SK-N-SH (cell line): ENCODE measurements at regions not wholly inside any gene's neighbourhood (a gene's known extent, or its start where the extent isn't known, plus 50 kb on each side); places are given as distances from the start of the nearest gene placed in this dataset.
A peak's percentile ranks its signal among the peaks of the same experiment; 100 is the strongest.

Experiments
- CTCF ChIA-PET: fragments of 300-600, 350-600 bp; formaldehyde crosslinking; extraction: SDS; loops from one replicate; lab custom pipeline; 2021; lab: Yijun Ruan, JAX
- POLR2A ChIA-PET: fragments of 350-600 bp; sonication (Branson Sonifier 250); formaldehyde crosslinking; extraction: SDS; loops from one replicate; lab custom pipeline; 2020; ENCODE audit warnings: antibody characterized with exemption, inconsistent platforms; lab: Yijun Ruan, JAX
- DNase-seq: peaks from one replicate; pipeline ENCODE4 v3.0.0; 2012
- H2AFZ ChIP-seq: fragments of 200-600 bp; sonication (generic); 2 replicates; pipeline ENCODE4 v1.8.1; 2016; ENCODE audit warnings: antibody characterized with exemption, mild to moderate bottlenecking, low read depth
- H3F3A ChIP-seq: fragments of 200-600 bp; sonication (generic); replicated peaks from 2 replicates; pipeline ENCODE3; 2016; ENCODE audit warnings: antibody characterized with exemption, mild to moderate bottlenecking; ENCODE audit not compliant: insufficient read depth
- H3K27ac ChIP-seq, 2 experiments: fragments of 200-500 bp in 1 of 2; fragments of 200-600 bp in 1 of 2; sonication (Bioruptor generic) in 1 of 2; sonication (generic), shearing (Covaris generic) in 1 of 2; 2 replicates each; pipeline versions ENCODE4 v1.5.1 to v1.6.1; 2014 to 2016; ENCODE audit warnings: low read depth in 2 of 2, inconsistent platforms in 1 of 2, low read length in 1 of 2, mild to moderate bottlenecking in 1 of 2, mixed read lengths in 1 of 2
- H3K27me3 ChIP-seq: fragments of 200-600 bp; sonication (generic), shearing (Covaris generic); 2 replicates; pipeline ENCODE4 v1.6.1; 2016; ENCODE audit warnings: mixed run types; ENCODE audit not compliant: insufficient read depth
- H3K36me3 ChIP-seq, 2 experiments: fragments of 200-500 bp in 1 of 2; fragments of 200-600 bp in 1 of 2; sonication (Bioruptor generic) in 1 of 2; sonication (generic) in 1 of 2; replicated peaks in 1 of 2; 2 replicates each; pipeline versions ENCODE3 to v1.5.1; 2014 to 2016; ENCODE audit warnings: low read length in 1 of 2, mild to moderate bottlenecking in 1 of 2; ENCODE audit not compliant: insufficient read depth in 2 of 2, control insufficient read depth in 1 of 2
- H3K4me1 ChIP-seq, 2 experiments: fragments of 200-500 bp in 1 of 2; fragments of 200-600 bp in 1 of 2; sonication (Bioruptor generic) in 1 of 2; sonication (generic), shearing (Covaris generic) in 1 of 2; 2 replicates each; pipeline versions ENCODE4 v1.5.1 to v1.6.1; 2014 to 2016; ENCODE audit warnings: low read depth in 1 of 2, low read length in 1 of 2, mixed run types in 1 of 2; ENCODE audit not compliant: insufficient read depth in 2 of 2, control insufficient read depth in 1 of 2
- H3K4me2 ChIP-seq: fragments of 200-600 bp; sonication (generic), shearing (Covaris generic); 2 replicates; pipeline ENCODE4 v1.6.1; 2017; ENCODE audit warnings: mixed run types
- H3K4me3 ChIP-seq, 2 experiments: fragments of 200-500 bp in 1 of 2; fragments of 200-600 bp in 1 of 2; sonication (Bioruptor generic) in 1 of 2; sonication (generic), shearing (Covaris generic) in 1 of 2; 2 replicates each; pipeline versions ENCODE4 v1.5.1 to v1.8.1; 2014 to 2016; ENCODE audit warnings: low read depth in 2 of 2, inconsistent platforms in 1 of 2, low read length in 1 of 2, mild to moderate bottlenecking in 1 of 2, mixed read lengths in 1 of 2, moderate library complexity in 1 of 2
- H3K79me2 ChIP-seq: fragments of 200-600 bp; sonication (generic); 2 replicates; pipeline ENCODE4 v1.8.1; 2017; ENCODE audit warnings: mild to moderate bottlenecking; ENCODE audit not compliant: insufficient read depth
- H3K9ac ChIP-seq: fragments of 200-600 bp; sonication (generic); 2 replicates; pipeline ENCODE4 v1.6.1; 2017; ENCODE audit warnings: mixed run types
- H3K9me2 ChIP-seq: fragments of 200-600 bp; sonication (generic); 2 replicates; pipeline ENCODE4 v1.6.1; 2017; ENCODE audit warnings: mixed run types
- H3K9me3 ChIP-seq: fragments of 200-600 bp; sonication (generic); 2 replicates; pipeline ENCODE4 v1.6.1; 2017; ENCODE audit warnings: mixed run types, mild to moderate bottlenecking, moderate library complexity
- H4K20me1 ChIP-seq: fragments of 200-600 bp; sonication (generic); 2 replicates; pipeline ENCODE4 v1.6.1; 2017; ENCODE audit warnings: mild to moderate bottlenecking, mixed run types; ENCODE audit not compliant: insufficient read depth
- ELF1 ChIP-seq: IDR thresholded peaks from 2 replicates; pipeline ENCODE4 v1.4.0; 2012
- EZH2phosphoT487 ChIP-seq: fragments of 200-600 bp; sonication (generic); IDR thresholded peaks from 2 replicates; pipeline ENCODE4 v1.6.1; 2017; ENCODE audit warnings: low read depth, mixed run types, mild to moderate bottlenecking, antibody characterized with exemption, moderate library complexity, borderline replicate concordance
- FOSL2 ChIP-seq: IDR thresholded peaks from 2 replicates; pipeline ENCODE4 v1.4.0; 2012; ENCODE audit warnings: low read depth, mild to moderate bottlenecking, moderate library complexity, borderline replicate concordance
- FOXM1 ChIP-seq: IDR thresholded peaks from 2 replicates; pipeline ENCODE4 v1.4.0; 2012; ENCODE audit warnings: low read depth, mild to moderate bottlenecking
- JUND ChIP-seq: IDR thresholded peaks from 2 replicates; pipeline ENCODE4 v1.4.0; 2012
- MEF2A ChIP-seq: IDR thresholded peaks from 2 replicates; pipeline ENCODE4 v1.4.0; 2012; ENCODE audit warnings: low read depth, borderline replicate concordance
- NRF1 ChIP-seq: IDR thresholded peaks from 2 replicates; pipeline ENCODE4 v1.6.1; 2012; ENCODE audit warnings: low read depth, mild to moderate bottlenecking, low read length
- RCOR1 ChIP-seq: fragments of 150-350 bp; IDR thresholded peaks from 2 replicates; pipeline ENCODE4 v1.6.1; 2017; ENCODE audit warnings: antibody characterized with exemption, low read length
- RFX5 ChIP-seq: IDR thresholded peaks from 2 replicates; pipeline ENCODE4 v1.6.1; 2012; ENCODE audit warnings: mild to moderate bottlenecking, improper control_type of control experiment, low read length
- SIN3A ChIP-seq: IDR thresholded peaks from 2 replicates; pipeline ENCODE4 v1.6.1; 2012; ENCODE audit warnings: low read depth, mild to moderate bottlenecking, low read length, moderate library complexity, borderline replicate concordance
- SMC3 ChIP-seq: IDR thresholded peaks from 2 replicates; pipeline ENCODE4 v1.6.1; 2012; ENCODE audit warnings: low read depth, low read length, improper control_type of control experiment
- TAF1 ChIP-seq: IDR thresholded peaks from 2 replicates; pipeline ENCODE4 v1.6.1; 2012; ENCODE audit warnings: low read depth, mild to moderate bottlenecking, low read length, moderate library complexity, borderline replicate concordance
- TCF12 ChIP-seq: IDR thresholded peaks from 2 replicates; pipeline ENCODE4 v1.4.0; 2012
- YY1 ChIP-seq: IDR thresholded peaks from 2 replicates; pipeline ENCODE4 v1.4.0; 2012; ENCODE audit warnings: low read depth, mild to moderate bottlenecking
- WGBS: methylation state at CpG from one replicate; pipeline ENCODE4 v1.1.6; 2017; ENCODE audit warnings: low lambda C conversion rate; 5-methylcytosine and 5-hydroxymethylcytosine counted together
- TF ChIP-seq, protein P1 (sequence below): IDR thresholded peaks from 2 replicates; pipeline ENCODE4 v1.4.0; 2012; ENCODE audit warnings: low read depth

DNA sequence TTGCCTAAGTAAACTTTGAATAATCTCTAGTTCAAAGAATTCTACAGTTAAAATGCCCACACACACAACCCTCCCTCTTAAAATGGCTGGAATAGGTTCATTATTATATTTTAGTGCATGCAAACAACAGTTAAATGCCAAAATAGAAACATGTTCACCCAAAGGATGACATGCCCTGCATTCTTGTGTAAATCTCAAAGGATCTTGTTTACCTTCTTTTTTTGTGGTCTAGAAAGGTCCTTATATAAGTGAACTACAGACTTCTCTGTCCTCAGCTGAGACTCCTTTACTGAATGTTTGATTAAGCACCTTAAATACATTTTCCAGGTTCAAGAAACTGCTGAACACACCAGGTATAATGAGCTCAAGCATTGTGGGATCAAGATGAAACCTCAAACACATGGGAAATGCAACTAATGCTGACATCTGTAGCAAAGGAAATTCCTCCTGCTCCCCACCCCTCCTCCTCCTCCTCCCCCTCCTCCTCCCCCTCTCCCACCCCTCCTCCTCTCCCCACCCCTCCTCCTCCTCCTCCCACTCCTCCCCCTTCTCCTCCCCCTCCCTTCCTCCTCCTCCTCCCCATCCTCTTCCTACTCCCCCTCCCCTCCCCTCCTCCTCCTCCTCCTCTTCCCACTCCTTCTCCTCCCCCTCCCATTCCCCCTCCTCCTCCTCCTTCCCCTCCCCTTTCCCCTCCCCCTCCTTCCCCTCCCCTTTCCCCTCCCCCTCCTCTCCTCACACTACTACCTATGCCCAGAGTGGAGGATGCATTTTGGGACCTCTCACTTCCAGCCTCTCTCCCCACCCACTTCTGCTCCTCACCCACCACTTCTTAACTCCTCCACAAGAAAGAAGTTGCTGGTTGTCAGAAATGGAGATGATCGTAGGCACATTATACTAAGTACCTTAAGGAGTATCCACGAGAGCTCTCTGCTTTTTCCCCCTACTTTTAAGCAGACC lies 233.9 kb downstream of the MRPL39 start:
- Histone ChIP-seq H3K4me1 (peaks cover 4 to 29% of the 10 kb centered on the region in 2 experiments), H3K79me2 (no peaks in the 10 kb centered on the region), H3K9ac (no peak overlapping the region), H3K27me3 (no peaks in the 10 kb centered on the region), H4K20me1 (no peaks in the 10 kb centered on the region), H3K27ac (peak overlapping the region in 1 of 2 experiments; percentile 14; a peak in 1 of 4 replicates), H3K4me2 (no peak overlapping the region), H3F3A (peaks cover 47% of the 10 kb centered on the region), H3K36me3 (peaks cover 0 to 10% of the 10 kb centered on the region in 2 experiments), H3K9me2 (no peaks in the 10 kb centered on the region), H2AFZ (peak overlapping the region; percentile 7; the same call in 1 of the 2 replicates), H3K4me3 (no peak overlapping the region), H3K9me3 (peaks cover 7% of the 10 kb centered on the region; the same call in 1 of the 2 replicates)
- DNase-seq = no peak
- TF ChIP-seq FOSL2 = no peak
- TF ChIP-seq RCOR1 = no peak
- TF ChIP-seq SMC3 = no peak
- no peak for TF ChIP-seq RFX5
- TF ChIP-seq SIN3A = no peak
- TF ChIP-seq ELF1 = no peak
- TF ChIP-seq TAF1 = no peak
- TF ChIP-seq YY1 = no peak
- no peak for TF ChIP-seq NRF1
- TF ChIP-seq TCF12 = no peak
- no peak for TF ChIP-seq JUND
- TF ChIP-seq EZH2phosphoT487 = no peak
- TF ChIP-seq FOXM1 = no peak
- CTCF ChIA-PET = interaction anchor here (1.2 kb wide), 1 partner anchor 13 kb away, joined by 4 read pairs; no protein-coding TSS in a partner anchor
- 84% methylated on average over 2 of the region's 2 CpGs for WGBS
- POLR2A ChIA-PET = no interaction called here

DNA sequence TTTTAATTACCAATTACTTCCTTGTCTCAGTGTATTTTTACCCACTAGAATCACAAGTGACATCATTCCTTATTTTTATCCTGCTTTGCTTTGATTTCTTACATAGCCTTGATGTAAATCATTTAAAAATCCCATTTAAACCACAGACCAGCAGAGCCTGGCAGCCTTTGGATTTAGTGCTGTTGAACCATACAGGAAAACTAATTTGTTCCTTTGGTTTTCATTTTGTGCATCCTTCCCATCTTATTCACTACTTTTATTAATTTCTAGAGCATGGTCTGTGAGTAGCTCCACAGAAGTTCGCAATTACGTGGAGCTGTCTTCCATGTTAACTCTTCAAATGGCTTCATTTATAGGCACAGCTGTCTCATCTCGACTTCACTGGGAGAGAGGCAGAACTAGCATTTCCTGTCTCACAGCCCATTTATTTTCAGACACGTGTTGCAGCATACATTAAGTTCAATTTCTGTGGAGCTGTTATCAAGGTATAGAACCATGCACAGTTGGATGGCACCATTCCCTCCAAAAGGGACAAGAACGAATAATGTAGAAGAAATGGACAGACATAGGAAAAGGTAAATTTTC lies 235.3 kb downstream of the MRPL39 start:
- no peak overlapping the region for H3K4me3 ChIP-seq
- peaks cover 4 to 29% of the 10 kb centered on the region in 2 experiments for H3K4me1 ChIP-seq
- no peak overlapping the region for H3K9ac ChIP-seq
- no peak for DNase-seq
- WGBS = 64% methylated on average over 5 of the region's 5 CpGs
- no peaks in the 10 kb centered on the region for H3K27me3 ChIP-seq
- H3K27ac ChIP-seq = peak overlapping the region in 1 of 2 experiments; percentile 98; a peak in 2 of 4 replicates
- H4K20me1 ChIP-seq = no peaks in the 10 kb centered on the region
- no peaks in the 10 kb centered on the region for H3K79me2 ChIP-seq
- H3F3A ChIP-seq = peaks cover 46% of the 10 kb centered on the region
- no peaks in the 10 kb centered on the region for H3K9me2 ChIP-seq
- no peaks in the 10 kb centered on the region; the same call in 1 of the 2 replicates for H3K9me3 ChIP-seq
- TF ChIP-seq MEF2A = no peak
- TF ChIP-seq, protein P1, sequence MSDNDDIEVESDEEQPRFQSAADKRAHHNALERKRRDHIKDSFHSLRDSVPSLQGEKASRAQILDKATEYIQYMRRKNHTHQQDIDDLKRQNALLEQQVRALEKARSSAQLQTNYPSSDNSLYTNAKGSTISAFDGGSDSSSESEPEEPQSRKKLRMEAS = 0 out of 2 replicates have a peak, but pooled peaks have one; percentile 17
- H2AFZ ChIP-seq = peak overlapping the region; percentile 19; the same call in 1 of the 2 replicates
- peaks cover 0 to under 1% of the 10 kb centered on the region in 2 experiments for H3K36me3 ChIP-seq
- ChIA-PET POLR2A (no interaction called here), CTCF (interaction anchor here (0.6 kb wide), 1 partner anchor 117 kb away, joined by 3 read pairs; no protein-coding TSS in a partner anchor)
- H3K4me2 ChIP-seq = no peak overlapping the region
